ENCODE measurements at regions not wholly inside any gene's neighbourhood (a gene's known extent, or its start where the extent isn't known, plus 50 kb on each side); places are given as distances from the start of the nearest gene placed in this dataset.
"Not testable (repeated sequence)": the region's sequence is repeated elsewhere in the genome, so short reads cannot be mapped to it uniquely, and the experiment has no call there.

DNA sequence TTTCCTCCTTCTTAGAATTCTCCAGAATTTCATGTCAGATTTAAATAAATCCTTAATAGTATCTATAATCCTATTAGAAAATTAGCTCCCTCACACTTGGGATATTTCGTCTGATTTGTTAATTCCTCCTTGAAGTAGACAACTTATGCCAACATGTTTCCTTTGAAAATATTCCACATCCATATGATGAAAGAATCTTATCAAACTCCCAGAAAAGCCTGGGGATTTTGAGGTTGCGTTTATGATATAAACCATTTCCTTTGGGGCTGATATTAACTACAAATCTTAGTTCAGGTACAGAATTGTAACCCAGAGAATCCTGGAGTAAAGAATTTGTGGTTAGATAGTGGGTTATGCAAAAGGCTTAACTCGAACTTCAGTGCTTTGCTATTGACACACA lies 2373.8 kb upstream of the ACO1 start:
- no peak for DNase-seq (ENCODE audit: low spot score)

GRCh38 chr9:30012622-30013021 lies 2371.8 kb upstream of the ACO1 start:
- DNase-seq (ENCODE audit: low spot score) = no peak

DNA sequence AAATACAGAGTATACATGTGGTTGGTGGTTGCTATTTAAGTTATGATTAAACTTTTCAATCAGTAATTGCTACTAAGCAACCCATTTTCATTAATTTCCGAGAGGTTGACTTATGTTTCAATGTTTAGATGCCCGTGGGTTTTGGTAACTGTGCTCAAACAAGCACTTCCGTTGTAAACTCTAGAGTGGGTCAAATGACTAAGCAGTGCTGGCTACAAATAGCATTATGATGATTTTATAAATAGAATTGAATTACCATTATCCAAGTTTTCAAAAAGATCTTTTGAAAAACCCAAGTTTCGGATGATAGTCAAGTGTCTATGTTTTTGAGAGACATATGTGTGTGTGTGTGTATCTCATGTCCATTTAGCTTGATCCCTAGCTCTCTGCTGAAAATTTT lies 2369.4 kb upstream of the ACO1 start:
- DNase-seq (ENCODE audit: low spot score) = no peak

GRCh38 chr9:30020161-30020560 lies 2364.3 kb upstream of the ACO1 start:
- no peak for DNase-seq (ENCODE audit: low spot score)

DNA sequence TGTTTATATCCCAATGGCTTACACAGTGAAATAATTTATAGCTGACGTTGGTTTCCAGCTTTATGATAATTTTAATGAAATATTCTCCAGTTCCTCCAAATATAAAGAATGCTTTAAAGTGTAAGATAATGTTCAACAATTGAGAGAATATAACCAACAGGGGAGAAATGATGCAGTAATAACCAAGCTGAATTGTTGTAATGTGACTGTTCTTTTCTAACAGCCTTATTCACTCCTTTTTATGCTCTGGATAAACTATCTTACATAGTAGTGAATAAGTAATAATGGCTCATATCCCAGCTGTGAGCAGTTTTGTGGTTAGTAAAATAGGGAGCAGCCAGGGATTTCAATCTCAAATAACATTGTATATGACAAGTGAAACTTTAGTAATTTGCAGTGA lies 2348.7 kb upstream of the ACO1 start:
- no peak for DNase-seq (ENCODE audit: low spot score)

DNA sequence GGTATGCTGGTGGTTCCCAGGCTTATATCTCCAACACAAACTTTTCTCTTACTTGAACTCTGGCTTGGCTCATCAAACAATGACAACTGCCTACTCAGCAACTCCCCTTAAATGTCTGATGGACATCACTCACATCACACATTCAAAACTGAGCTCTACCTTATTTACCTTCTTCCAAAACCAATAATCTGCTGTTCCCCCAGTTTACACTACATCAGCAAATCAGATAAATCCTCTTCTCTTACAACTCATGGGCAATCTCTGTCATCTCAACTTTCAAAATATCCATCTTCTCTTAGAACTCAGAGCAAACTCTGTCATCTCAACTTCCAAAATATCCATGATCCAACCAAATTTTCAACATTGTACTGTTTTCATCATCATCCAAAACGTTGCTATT lies 2347.9 kb upstream of the ACO1 start:
- DNase-seq (ENCODE audit: low spot score) = no peak

DNA sequence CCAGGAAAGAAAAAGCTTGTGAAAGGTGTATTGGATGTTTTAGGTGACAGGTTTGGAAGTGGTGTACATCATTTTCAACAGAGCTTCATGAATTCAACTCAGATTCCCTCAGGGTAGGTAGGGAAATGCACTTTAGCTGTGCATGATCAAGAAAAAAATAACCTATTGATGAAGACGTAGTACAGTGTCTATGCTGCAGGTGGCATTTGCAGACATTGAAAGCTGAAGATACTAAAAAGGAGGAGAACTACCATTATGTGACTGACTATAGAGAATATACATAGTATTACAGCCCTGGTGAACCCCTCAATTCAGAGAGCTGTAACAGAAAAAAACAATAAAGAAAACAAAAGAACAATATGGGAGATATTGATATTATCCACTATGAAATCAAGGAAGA lies 2344.7 kb upstream of the ACO1 start:
- DNase-seq (ENCODE audit: low spot score) = no peak

DNA sequence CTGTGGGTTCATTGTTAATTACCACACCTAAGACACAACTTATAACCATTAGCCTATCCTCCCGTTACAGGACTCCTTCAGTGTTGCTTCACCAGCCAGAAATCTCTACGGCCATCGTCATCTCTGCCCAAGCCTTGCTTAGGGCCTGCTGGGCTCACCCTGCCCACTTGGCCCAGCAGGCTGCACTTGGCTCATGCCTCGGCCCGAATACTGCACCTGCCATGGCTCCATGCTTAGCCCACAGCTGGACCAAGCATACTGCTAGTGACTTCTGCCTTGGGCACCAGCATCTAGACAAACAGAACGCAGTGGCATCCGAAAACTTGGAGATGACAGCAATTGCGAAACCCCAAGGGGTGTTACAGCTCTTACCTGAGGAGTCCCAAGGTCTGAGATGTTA lies 2336.0 kb upstream of the ACO1 start:
- no peak for DNase-seq (ENCODE audit: low spot score)

DNA sequence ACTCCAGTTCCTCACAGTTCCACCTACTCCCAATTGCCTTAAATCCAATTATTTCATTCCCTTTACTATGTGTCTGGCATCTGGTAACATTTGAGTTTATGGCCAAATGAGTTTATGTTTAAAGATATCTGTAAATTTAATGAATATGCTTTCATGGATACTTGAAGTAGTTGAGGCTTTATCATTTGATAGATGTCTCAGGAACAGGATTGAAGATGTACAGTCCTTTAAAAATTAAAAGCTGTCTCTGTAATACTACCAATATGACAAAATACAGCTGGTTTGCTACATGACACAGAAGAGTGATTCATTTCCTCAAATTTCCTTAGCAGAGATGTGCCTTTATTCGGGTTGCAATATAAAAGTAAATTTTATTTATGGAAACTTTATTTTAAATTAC lies 2326.0 kb upstream of the ACO1 start:
- DNase-seq (ENCODE audit: low spot score) = no peak

DNA sequence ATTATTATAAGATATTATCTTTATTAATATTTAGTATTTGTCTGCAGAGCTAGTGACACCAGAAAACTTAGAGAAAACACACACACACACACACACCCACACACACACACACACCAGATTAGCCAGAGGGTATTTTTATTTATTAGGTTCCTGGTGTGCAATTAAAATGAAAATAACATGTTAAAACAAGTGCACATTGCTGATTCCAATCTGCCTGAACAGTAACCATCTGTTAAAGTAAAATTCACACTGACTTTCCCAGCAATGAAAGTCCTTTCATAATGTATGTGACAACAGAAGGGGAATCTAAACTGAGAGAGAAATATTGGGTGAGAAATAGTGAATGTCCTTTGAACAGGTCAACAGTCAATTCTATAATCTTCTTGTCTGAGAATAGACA lies 2323.5 kb upstream of the ACO1 start:
- no peak for DNase-seq (ENCODE audit: low spot score)

GRCh38 chr9:30065888-30066287 lies 2318.6 kb upstream of the ACO1 start:
- DNase-seq (ENCODE audit: low spot score) = no peak

GRCh38 chr9:30069236-30069635 lies 2315.2 kb upstream of the ACO1 start:
- not testable (repeated sequence) for DNase-seq (ENCODE audit: low spot score)

GRCh38 chr9:30075022-30075421 lies 2309.4 kb upstream of the ACO1 start:
- DNase-seq (ENCODE audit: low spot score) = no peak

DNA sequence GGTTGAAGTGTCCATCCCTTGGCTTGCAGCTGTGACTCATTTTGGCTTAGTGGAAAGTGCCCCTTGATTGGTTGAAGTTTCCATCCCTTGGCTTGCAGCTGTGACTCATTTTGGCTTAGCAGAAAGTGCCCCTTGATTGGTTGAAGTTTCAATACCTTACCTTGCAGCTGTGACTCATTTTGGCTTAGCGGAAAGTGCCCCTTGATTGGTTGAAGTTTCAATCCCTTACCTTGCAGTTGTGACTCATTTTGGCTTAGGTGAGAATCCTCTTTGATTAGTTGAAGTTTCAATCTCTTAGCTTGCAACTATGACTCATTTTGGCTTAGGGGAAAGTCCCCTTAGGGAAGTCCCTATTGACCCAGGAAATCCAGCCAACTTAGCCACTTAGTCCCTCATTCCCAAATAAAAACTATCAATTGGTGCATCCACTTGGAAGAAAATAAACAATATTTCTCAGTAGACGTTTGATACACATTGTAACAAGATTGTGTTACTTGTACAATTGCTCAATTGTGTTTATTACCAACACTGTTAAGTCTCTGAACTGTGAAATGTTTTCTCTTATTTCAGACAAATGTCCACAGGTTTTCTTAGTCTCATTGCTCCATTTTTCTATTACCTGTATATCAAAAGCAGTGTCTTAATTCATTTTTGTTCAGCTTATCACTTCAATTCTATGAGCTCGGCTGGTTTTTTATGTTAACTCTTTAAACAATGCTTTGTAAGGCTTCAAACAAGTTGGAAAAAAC lies 2308.8 kb upstream of the ACO1 start:
- no peak for DNase-seq (ENCODE audit: low spot score)

- DNase-seq (ENCODE audit: low spot score) = no peak
Observed at GRCh38 chr9:30078195-30078594, 2306.2 kb upstream of the ACO1 start.

DNA sequence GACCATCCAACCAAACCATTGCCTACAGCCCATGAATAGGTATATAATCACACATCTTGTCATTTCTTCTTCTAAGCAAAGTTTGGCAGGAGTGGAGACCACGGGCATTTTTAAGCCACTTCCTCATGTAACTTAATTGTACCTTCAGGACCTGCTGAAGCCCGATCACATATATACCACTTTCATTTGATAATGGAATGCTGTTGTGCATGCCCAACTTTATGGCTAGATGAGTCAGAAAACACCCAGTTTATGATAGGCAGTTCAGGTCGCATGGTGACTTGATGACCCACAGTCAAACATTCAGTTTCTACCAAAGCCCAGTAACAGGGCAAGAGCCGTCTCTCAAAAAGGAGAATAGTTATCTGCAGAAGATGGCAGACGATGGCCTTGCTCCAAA lies 2295.0 kb upstream of the ACO1 start:
- no peak for DNase-seq (ENCODE audit: low spot score)

DNA sequence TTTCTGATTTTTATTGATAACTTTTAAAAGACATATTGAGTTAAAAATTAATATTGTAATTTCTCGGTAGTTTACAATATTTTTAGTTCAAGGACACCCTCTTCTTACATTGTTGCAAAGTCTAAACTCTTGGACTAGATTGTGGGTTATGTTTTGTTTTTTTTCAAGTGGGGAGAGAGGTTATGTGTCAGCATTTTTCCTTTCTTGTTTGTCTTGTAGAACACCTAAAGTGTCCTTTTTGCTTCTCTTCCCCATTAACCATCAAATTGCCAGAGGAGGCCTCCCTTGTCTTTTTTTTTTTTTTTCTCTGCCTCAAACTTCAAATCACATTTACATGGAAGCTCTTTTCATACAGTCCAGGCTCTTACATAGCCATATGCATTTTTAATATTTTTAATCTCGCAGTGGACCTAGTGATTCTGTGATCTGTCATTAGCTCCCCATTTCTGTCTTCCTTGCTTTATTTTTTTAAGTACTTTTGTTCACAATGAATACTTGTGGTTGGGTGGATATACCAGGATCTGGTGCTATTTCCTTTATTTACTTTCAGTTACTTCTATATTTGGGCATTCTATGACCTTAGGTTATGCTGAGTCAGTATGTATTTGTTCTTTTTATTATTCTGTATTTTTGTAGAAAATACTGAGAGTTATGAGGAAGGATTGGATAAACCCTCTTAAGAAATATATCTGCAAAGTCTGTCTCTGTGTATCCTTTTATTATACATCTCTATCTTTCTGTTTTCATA lies 2280.6 kb upstream of the ACO1 start:
- DNase-seq (ENCODE audit: low spot score) = no peak

DNA sequence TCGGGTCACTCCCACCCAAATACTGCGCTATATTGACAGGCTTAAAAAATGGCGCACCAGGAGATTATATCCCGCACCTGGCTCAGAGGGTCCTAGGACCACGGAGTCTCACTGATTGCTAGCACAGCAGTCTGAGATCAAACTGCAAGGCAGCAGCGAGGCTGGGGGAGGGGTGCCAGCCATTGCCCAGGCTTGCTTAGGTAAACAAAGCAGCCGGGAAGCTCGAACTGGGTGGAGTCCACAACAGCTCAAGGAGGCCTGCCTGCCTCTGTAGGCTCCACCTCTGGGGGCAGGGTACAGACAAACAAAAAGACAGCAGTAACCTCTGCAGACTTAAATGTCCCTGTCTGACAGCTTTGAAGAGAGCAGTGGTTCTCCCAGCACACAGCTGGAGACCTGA lies 2277.3 kb upstream of the ACO1 start:
- not testable (repeated sequence) for DNase-seq (ENCODE audit: low spot score)

GRCh38 chr9:30116673-30117217 lies 2267.7 kb upstream of the ACO1 start:
- no peak for DNase-seq (ENCODE audit: low spot score)

GRCh38 chr9:30120666-30121065 lies 2263.8 kb upstream of the ACO1 start:
- no peak for DNase-seq (ENCODE audit: low spot score)

DNA sequence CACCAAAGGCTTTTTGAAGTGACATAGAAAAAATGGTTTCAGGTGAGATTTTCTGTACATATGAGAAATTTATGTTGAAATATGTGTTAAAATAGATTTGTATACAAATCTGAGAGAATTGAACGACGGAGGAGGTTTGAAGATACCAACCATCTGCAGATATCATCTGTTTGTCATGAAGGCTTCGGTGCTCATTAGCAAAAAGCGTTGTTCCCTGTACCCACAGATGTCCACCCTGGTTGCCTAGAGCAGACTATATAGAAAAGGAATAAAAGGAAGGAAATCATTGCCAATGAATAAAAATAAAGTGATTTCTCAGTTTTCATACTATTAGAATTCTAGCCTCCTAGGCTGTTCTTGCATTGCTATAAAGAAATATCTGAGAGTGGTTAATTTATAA lies 2262.8 kb upstream of the ACO1 start:
- DNase-seq (ENCODE audit: low spot score) = no peak

- no peak for DNase-seq (ENCODE audit: low spot score)
Observed at GRCh38 chr9:30125881-30126280, 2258.6 kb upstream of the ACO1 start.

DNA sequence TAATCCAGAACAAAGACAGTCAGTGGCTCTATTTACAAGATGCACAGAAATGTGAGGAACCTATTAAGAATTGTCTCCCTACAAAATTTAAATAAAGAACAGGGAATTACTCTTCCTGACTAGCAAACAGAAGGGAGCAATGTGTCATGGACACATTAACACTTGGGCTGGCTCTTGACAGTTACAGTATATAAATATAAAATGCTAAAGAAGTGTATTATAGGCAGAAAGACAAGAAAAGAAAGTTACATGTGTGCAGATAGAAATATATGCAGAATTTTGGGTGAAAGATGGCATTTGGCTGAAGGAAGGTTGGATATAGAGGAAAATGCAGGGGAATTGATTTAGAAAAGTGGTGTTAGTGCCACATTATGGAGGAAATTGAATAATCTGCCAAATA lies 2257.1 kb upstream of the ACO1 start:
- DNase-seq (ENCODE audit: low spot score) = no peak

GRCh38 chr9:30140407-30140806 lies 2244.0 kb upstream of the ACO1 start:
- DNase-seq (ENCODE audit: low spot score) = no peak

Data from AG20443 (cell line).